OCI-LY1 (cell line): ENCODE measurements at regions not wholly inside any gene's neighbourhood (a gene's known extent, or its start where the extent isn't known, plus 50 kb on each side); places are given as distances from the start of the nearest gene placed in this dataset.
"Not testable (repeated sequence)": the region's sequence is repeated elsewhere in the genome, so short reads cannot be mapped to it uniquely, and the experiment has no call there.

ENCODE experiments used
- EZH2 ChIP-seq: fragments of 200-600 bp; sonication (generic), shearing (Covaris generic); IDR thresholded peaks from 2 replicates; pipeline ENCODE4 v1.8.0; 2017; ENCODE audit warnings: borderline replicate concordance, mixed run types, mild to moderate bottlenecking, antibody characterized with exemption, low read length, moderate library complexity, mixed read lengths
- TF ChIP-seq, protein P1 (sequence below): fragments of 200-600 bp; sonication (generic), shearing (Covaris generic); IDR thresholded peaks from 2 replicates; pipeline ENCODE4 v1.5.1; 2017; ENCODE audit warnings: mild to moderate bottlenecking, antibody characterized with exemption, low read length, moderate library complexity, mixed read lengths

DNA sequence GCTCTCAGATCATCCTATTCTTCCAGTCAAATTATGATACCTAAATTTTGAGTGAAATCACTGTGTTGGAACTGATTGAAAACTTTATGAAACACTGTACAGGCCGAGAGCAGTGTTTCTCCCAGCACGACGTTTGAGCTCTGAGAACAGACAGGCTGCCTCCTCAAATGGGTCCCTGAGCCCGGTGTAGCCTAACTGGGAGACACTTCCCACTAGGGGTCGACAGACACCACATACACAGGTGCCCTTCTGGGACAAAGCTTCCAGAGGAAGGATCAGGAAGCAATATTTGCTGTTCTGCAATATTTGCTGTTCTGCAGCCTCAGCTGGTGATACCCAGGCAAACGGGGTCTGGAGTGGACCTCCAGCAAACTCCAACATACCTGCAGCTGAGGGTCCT lies 392.5 kb upstream of the PBX1 start:
- TF ChIP-seq, protein P1, sequence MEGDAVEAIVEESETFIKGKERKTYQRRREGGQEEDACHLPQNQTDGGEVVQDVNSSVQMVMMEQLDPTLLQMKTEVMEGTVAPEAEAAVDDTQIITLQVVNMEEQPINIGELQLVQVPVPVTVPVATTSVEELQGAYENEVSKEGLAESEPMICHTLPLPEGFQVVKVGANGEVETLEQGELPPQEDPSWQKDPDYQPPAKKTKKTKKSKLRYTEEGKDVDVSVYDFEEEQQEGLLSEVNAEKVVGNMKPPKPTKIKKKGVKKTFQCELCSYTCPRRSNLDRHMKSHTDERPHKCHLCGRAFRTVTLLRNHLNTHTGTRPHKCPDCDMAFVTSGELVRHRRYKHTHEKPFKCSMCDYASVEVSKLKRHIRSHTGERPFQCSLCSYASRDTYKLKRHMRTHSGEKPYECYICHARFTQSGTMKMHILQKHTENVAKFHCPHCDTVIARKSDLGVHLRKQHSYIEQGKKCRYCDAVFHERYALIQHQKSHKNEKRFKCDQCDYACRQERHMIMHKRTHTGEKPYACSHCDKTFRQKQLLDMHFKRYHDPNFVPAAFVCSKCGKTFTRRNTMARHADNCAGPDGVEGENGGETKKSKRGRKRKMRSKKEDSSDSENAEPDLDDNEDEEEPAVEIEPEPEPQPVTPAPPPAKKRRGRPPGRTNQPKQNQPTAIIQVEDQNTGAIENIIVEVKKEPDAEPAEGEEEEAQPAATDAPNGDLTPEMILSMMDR: peak; percentile 11; the same call in 1 of the 2 replicates
- not testable (repeated sequence) for TF ChIP-seq EZH2
